ENCODE measurements at regions not wholly inside any gene's neighbourhood (a gene's known extent, or its start where the extent isn't known, plus 50 kb on each side); places are given as distances from the start of the nearest gene placed in this dataset.
"Not testable (repeated sequence)": the region's sequence is repeated elsewhere in the genome, so short reads cannot be mapped to it uniquely, and the experiment has no call there.

DNA sequence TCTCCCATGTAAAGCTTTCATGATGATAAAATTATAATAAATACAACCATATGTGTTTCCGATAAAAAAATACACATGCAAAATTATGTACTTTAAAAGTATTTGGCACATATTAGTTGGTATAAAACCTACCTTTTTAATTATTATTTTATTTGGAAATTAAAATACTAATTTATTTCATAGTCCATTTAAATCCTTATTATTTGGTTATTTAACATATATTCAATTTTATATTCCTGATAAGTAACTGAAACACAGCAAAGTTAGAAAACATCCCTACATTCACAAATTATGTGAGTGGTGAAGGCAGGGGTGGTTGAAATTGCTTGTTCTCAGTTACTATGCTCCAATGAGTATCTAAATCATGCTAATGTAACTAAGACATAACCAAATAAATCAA is 920.5 kb downstream of the SLITRK1 start:
- DNase-seq (no peak), ATAC-seq (no peak)
- TF ChIP-seq EZH2phosphoT487 (IDR thresholded peaks at IDR 0.05; ENCODE audit: borderline replicate concordance, low read length) (no peak), EZH2 (IDR thresholded peaks at IDR 0.05; ENCODE audit: low read length, unreplicated experiment) (no peak), CTCF (conservative IDR thresholded peaks at IDR 0.05; ENCODE audit: low read depth, low read length) (no peak)
- Histone ChIP-seq H3K36me3 (ENCODE audit: low read depth, low read length) (no peaks in the 10 kb centered on the region), H3K4me2 (ENCODE audit: low read length) (no peak overlapping the region), H3F3A (ENCODE audit: low read length, unreplicated experiment) (no peaks in the 10 kb centered on the region), H3K27me3 (ENCODE audit: low read length) (no peaks in the 10 kb centered on the region), H3K9me3 (ENCODE audit: low read length) (no peaks in the 10 kb centered on the region), H3K9ac (ENCODE audit: low read length) (no peak overlapping the region), H4K20me1 (ENCODE audit: low read length) (no peaks in the 10 kb centered on the region), H2AFZ (ENCODE audit: low read length) (no peak overlapping the region), H3K79me2 (ENCODE audit: low read length) (no peaks in the 10 kb centered on the region), H3K4me3 (ENCODE audit: low read length) (no peak overlapping the region), H3K4me1 (ENCODE audit: insufficient read depth, low read length) (no peaks in the 10 kb centered on the region), H3K27ac (ENCODE audit: low read length) (no peak overlapping the region), H3K9me2 (replicated peaks; ENCODE audit: low read length) (no peaks in the 10 kb centered on the region)
- POLR2A ChIA-PET (ENCODE audit: unreplicated experiment): no interaction called here
- CTCF ChIA-PET: no interaction called here
- intact Hi-C loops (cut with micrococcal nuclease): no loop called here
- no TSS peak for BruUV-seq (replicated peaks)

- POLR2A ChIA-PET (ENCODE audit: unreplicated experiment); H3K27ac ChIP-seq (ENCODE audit: low read length); H3K36me3 ChIP-seq (ENCODE audit: low read depth, low read length); H3K27me3 ChIP-seq (ENCODE audit: low read length); H3K4me3 ChIP-seq (ENCODE audit: low read length); H3K79me2 ChIP-seq (ENCODE audit: low read length); H4K20me1 ChIP-seq (ENCODE audit: low read length); H2AFZ ChIP-seq (ENCODE audit: low read length); DNase-seq; ATAC-seq; CTCF ChIA-PET; H3K9me3 ChIP-seq (ENCODE audit: low read length); H3K9me2 ChIP-seq (replicated peaks; ENCODE audit: low read length); intact Hi-C loops (cut with micrococcal nuclease); BruUV-seq (replicated peaks); H3K4me2 ChIP-seq (ENCODE audit: low read length); H3F3A ChIP-seq (ENCODE audit: low read length, unreplicated experiment); H3K9ac ChIP-seq (ENCODE audit: low read length): not testable (repeated sequence)
- H3K4me1 ChIP-seq (ENCODE audit: insufficient read depth, low read length): peaks cover 13% of the 10 kb centered on the region
Measured at GRCh38 chr13:82952336-82952735, 929.9 kb downstream of the SLITRK1 start.

- POLR2A ChIA-PET (ENCODE audit: unreplicated experiment): no interaction called here
- Histone ChIP-seq H2AFZ (ENCODE audit: low read length) (no peak overlapping the region), H3K79me2 (ENCODE audit: low read length) (no peaks in the 10 kb centered on the region), H3K27me3 (ENCODE audit: low read length) (no peaks in the 10 kb centered on the region), H3K4me1 (ENCODE audit: insufficient read depth, low read length) (peaks cover 30% of the 10 kb centered on the region), H3K4me3 (ENCODE audit: low read length) (peak overlapping the region; percentile 35; the same call in 1 of the 2 replicates), H4K20me1 (ENCODE audit: low read length) (no peaks in the 10 kb centered on the region), H3K9me2 (replicated peaks; ENCODE audit: low read length) (no peaks in the 10 kb centered on the region), H3K4me2 (ENCODE audit: low read length) (peak overlapping the region; percentile 73), H3K9ac (ENCODE audit: low read length) (peak overlapping the region; percentile 53), H3K9me3 (ENCODE audit: low read length) (no peaks in the 10 kb centered on the region), H3K27ac (ENCODE audit: low read length) (peak overlapping the region; percentile 95), H3F3A (ENCODE audit: low read length, unreplicated experiment) (no peaks in the 10 kb centered on the region), H3K36me3 (ENCODE audit: low read depth, low read length) (no peaks in the 10 kb centered on the region)
- CTCF ChIA-PET: no interaction called here
- intact Hi-C loops (cut with micrococcal nuclease): loop anchor here (1.0 kb wide), 1 partner anchor 320 kb away; no protein-coding TSS in a partner anchor
- TF ChIP-seq EZH2phosphoT487 (IDR thresholded peaks at IDR 0.05; ENCODE audit: borderline replicate concordance, low read length): no peak
- no peak for TF ChIP-seq CTCF (conservative IDR thresholded peaks at IDR 0.05; ENCODE audit: low read depth, low read length)
- TF ChIP-seq EZH2 (IDR thresholded peaks at IDR 0.05; ENCODE audit: low read length, unreplicated experiment): no peak
- no TSS peak for BruUV-seq (replicated peaks)
- ATAC-seq (peak; percentile 78), DNase-seq (peak; percentile 70)
Measured at GRCh38 chr13:82947683-82948082, 934.6 kb downstream of the SLITRK1 start.
